Neuronal stem cell (in vitro differentiated cells): ENCODE measurements at regions not wholly inside any gene's neighbourhood (a gene's known extent, or its start where the extent isn't known, plus 50 kb on each side); places are given as distances from the start of the nearest gene placed in this dataset.

Source experiments
- DNase-seq: peaks from one replicate; pipeline ENCODE4 v3.0.0-alpha.2; 2013; ENCODE audit warnings: low spot score
- H2AFZ ChIP-seq: one replicate; pipeline ENCODE4 v1.6.1; 2013; ENCODE audit warnings: mild to moderate bottlenecking, low read length, inconsistent platforms
- H2AK5ac ChIP-seq: 2 replicates; pipeline ENCODE4 v1.6.1; 2013; ENCODE audit warnings: low read depth, mild to moderate bottlenecking, inconsistent platforms, low read length, moderate library complexity, mixed read lengths
- H2BK120ac ChIP-seq: 2 replicates; pipeline ENCODE4 v1.6.1; 2013; ENCODE audit warnings: low read depth, mild to moderate bottlenecking, inconsistent platforms, low read length, moderate library complexity, mixed read lengths
- H2BK12ac ChIP-seq: one replicate; pipeline ENCODE4 v1.6.1; 2013; ENCODE audit warnings: low read length, inconsistent platforms
- H2BK15ac ChIP-seq: 2 replicates; pipeline ENCODE4 v1.6.1; 2013; ENCODE audit warnings: mild to moderate bottlenecking, low read length, inconsistent platforms, mixed read lengths
- H2BK5ac ChIP-seq: one replicate; pipeline ENCODE4 v1.6.1; 2013; ENCODE audit warnings: inconsistent platforms, mild to moderate bottlenecking, low read length, moderate library complexity
- H3K14ac ChIP-seq: one replicate; pipeline ENCODE4 v1.6.1; 2013; ENCODE audit warnings: low read length, inconsistent platforms
- H3K18ac ChIP-seq: 2 replicates; pipeline ENCODE4 v1.6.1; 2013; ENCODE audit warnings: low read length, inconsistent platforms
- H3K23ac ChIP-seq: 2 replicates; pipeline ENCODE4 v1.6.1; 2013; ENCODE audit warnings: low read depth, mild to moderate bottlenecking, mixed read lengths, low read length, inconsistent platforms; ENCODE audit not compliant: poor library complexity
- H3K27ac ChIP-seq: replicated peaks from 3 replicates; pipeline ENCODE4 v1.5.1; 2013; ENCODE audit warnings: low read length, inconsistent platforms
- H3K27me3 ChIP-seq, 3 experiments: 2 replicates each; pipeline ENCODE4 v1.6.1; 2013; ENCODE audit warnings: low read length in 3 of 3, mild to moderate bottlenecking in 2 of 3, inconsistent platforms in 1 of 3, low read depth in 1 of 3, mixed read lengths in 1 of 3, moderate library complexity in 1 of 3; ENCODE audit not compliant: control insufficient read depth in 3 of 3, insufficient read depth in 3 of 3
- H3K36me3 ChIP-seq, 2 donors: replicated peaks in 1 of 2; 2 replicates each; pipeline ENCODE4 v1.6.1; 2013; ENCODE audit warnings: low read length in 2 of 2; ENCODE audit not compliant: control insufficient read depth in 2 of 2, insufficient read depth in 2 of 2
- H3K4ac ChIP-seq: 2 replicates; pipeline ENCODE4 v1.6.1; 2013; ENCODE audit warnings: inconsistent platforms, mild to moderate bottlenecking, low read length, moderate library complexity
- H3K4me1 ChIP-seq, 2 donors: 1 replicate in 1 of 2; 2 replicates in 1 of 2; pipeline ENCODE4 v1.6.1; 2013; ENCODE audit warnings: low read length in 2 of 2, low read depth in 1 of 2; ENCODE audit not compliant: control insufficient read depth in 2 of 2, insufficient read depth in 1 of 2
- H3K4me2 ChIP-seq: one replicate; pipeline ENCODE4 v1.6.1; 2013; ENCODE audit warnings: mild to moderate bottlenecking, low read length, inconsistent platforms; ENCODE audit not compliant: insufficient read depth, poor library complexity, severe bottlenecking
- H3K4me3 ChIP-seq, 2 donors: 2 replicates each; pipeline ENCODE4 v1.5.1; 2013; ENCODE audit warnings: low read length in 2 of 2, mild to moderate bottlenecking in 2 of 2, inconsistent platforms in 1 of 2, moderate library complexity in 1 of 2
- H3K79me1 ChIP-seq: one replicate; pipeline ENCODE4 v1.6.1; 2013; ENCODE audit warnings: low read depth, mild to moderate bottlenecking, inconsistent platforms, low read length, moderate library complexity
- H3K9ac ChIP-seq: one replicate; pipeline ENCODE4 v1.6.1; 2013; ENCODE audit warnings: mild to moderate bottlenecking, low read depth, low read length, inconsistent platforms; ENCODE audit not compliant: poor library complexity
- H3K9me3 ChIP-seq, 2 donors: replicated peaks in 1 of 2; 2 replicates each; pipeline versions ENCODE3 to v1.6.1; 2013; ENCODE audit warnings: low read length in 2 of 2, mild to moderate bottlenecking in 2 of 2, inconsistent platforms in 1 of 2, low read depth in 1 of 2, mixed read lengths in 1 of 2, moderate library complexity in 1 of 2; ENCODE audit not compliant: control insufficient read depth in 2 of 2, insufficient read depth in 1 of 2
- H4K8ac ChIP-seq: one replicate; pipeline ENCODE4 v1.6.1; 2013; ENCODE audit warnings: low read depth, mild to moderate bottlenecking, inconsistent platforms, low read length, moderate library complexity
- H4K91ac ChIP-seq: one replicate; pipeline ENCODE4 v1.6.1; 2013; ENCODE audit warnings: low read length, low read depth, mild to moderate bottlenecking, inconsistent platforms; ENCODE audit not compliant: poor library complexity
- WGBS, 2 donors: extraction: QIAGEN DNeasy Blood & Tissue Kit; methylation state at CpG; one replicate each; pipeline ENCODE4 v1.1.7; 2013; ENCODE audit warnings: missing lambda C conversion rate in 2 of 2, mixed read lengths in 1 of 2; ENCODE audit not compliant: insufficient read length in 2 of 2, insufficient replicate concordance in 1 of 2; ENCODE audit errors: extremely low coverage in 2 of 2; 5-methylcytosine and 5-hydroxymethylcytosine counted together

GRCh38 chr16:79536958-79537357 is 63.6 kb downstream of the MAF start:
- Histone ChIP-seq H3K4me1 (peaks cover 0 to 4% of the 10 kb centered on the region in 2 donors), H2BK5ac (no peak overlapping the region), H2AK5ac (no peak overlapping the region), H3K4me2 (no peak overlapping the region), H3K9ac (no peak overlapping the region), H3K9me3 (no peaks in the 10 kb centered on the region), H4K8ac (no peak overlapping the region), H3K79me1 (no peaks in the 10 kb centered on the region), H3K4ac (no peak overlapping the region), H3K14ac (no peak overlapping the region), H3K36me3 (no peaks in the 10 kb centered on the region), H2BK12ac (no peak overlapping the region), H2BK15ac (no peak overlapping the region), H3K27ac (no peak overlapping the region), H3K27me3 (no peaks in the 10 kb centered on the region), H2AFZ (no peak overlapping the region), H4K91ac (no peak overlapping the region), H2BK120ac (no peak overlapping the region), H3K18ac (no peak overlapping the region), H3K4me3 (no peak overlapping the region), H3K23ac (no peak overlapping the region)
- DNase-seq, result no peak
- whole genome bisulfite sequencing, 2 donors, result no CpG with 5 or more reads among the region's 4 CpGs

- H2BK12ac ChIP-seq, result no peak overlapping the region
- peaks cover 0 to 4% of the 10 kb centered on the region in 2 donors for H3K4me1 ChIP-seq
- H3K27me3 ChIP-seq, result no peaks in the 10 kb centered on the region
- WGBS, 2 donors, result no CpG with 5 or more reads among the region's 5 CpGs
- H4K91ac ChIP-seq, result no peak overlapping the region
- no peak overlapping the region for H3K4me2 ChIP-seq
- peaks cover 2 to 3% of the 10 kb centered on the region in 2 donors for H3K9me3 ChIP-seq
- H3K9ac ChIP-seq, result no peak overlapping the region
- H2BK5ac ChIP-seq, result no peak overlapping the region
- no peaks in the 10 kb centered on the region for H3K36me3 ChIP-seq
- H4K8ac ChIP-seq, result no peak overlapping the region
- H3K4ac ChIP-seq, result no peak overlapping the region
- H2BK120ac ChIP-seq, result no peak overlapping the region
- no peak overlapping the region for H2AK5ac ChIP-seq
- no peak overlapping the region for H3K27ac ChIP-seq
- H3K18ac ChIP-seq, result no peak overlapping the region
- no peak overlapping the region for H2AFZ ChIP-seq
- no peak overlapping the region for H3K14ac ChIP-seq
- no peak overlapping the region for H2BK15ac ChIP-seq
- no peak overlapping the region for H3K4me3 ChIP-seq
- DNase-seq, result no peak
- no peak overlapping the region for H3K23ac ChIP-seq
- no peaks in the 10 kb centered on the region for H3K79me1 ChIP-seq
Observed at GRCh38 chr16:79535130-79535529, 65.4 kb downstream of the MAF start.

- Histone ChIP-seq H4K8ac (no peak overlapping the region), H3K9me3 (peaks cover 2 to 3% of the 10 kb centered on the region in 2 donors), H2BK120ac (no peak overlapping the region), H3K9ac (no peak overlapping the region), H3K4me1 (peaks cover 0 to 4% of the 10 kb centered on the region in 2 donors), H3K36me3 (no peaks in the 10 kb centered on the region), H3K4ac (no peak overlapping the region), H2BK12ac (no peak overlapping the region), H3K18ac (no peak overlapping the region), H4K91ac (no peak overlapping the region), H3K4me2 (no peak overlapping the region), H3K4me3 (no peak overlapping the region), H3K14ac (no peak overlapping the region), H2BK15ac (no peak overlapping the region), H3K27me3 (no peaks in the 10 kb centered on the region), H3K79me1 (no peaks in the 10 kb centered on the region), H2AFZ (no peak overlapping the region), H2AK5ac (no peak overlapping the region), H2BK5ac (no peak overlapping the region), H3K27ac (no peak overlapping the region), H3K23ac (no peak overlapping the region)
- DNase-seq, result no peak
- WGBS, 2 donors, result no CpG with 5 or more reads among the region's 3 CpGs
Observed at GRCh38 chr16:79534143-79534542, 66.4 kb downstream of the MAF start.

GRCh38 chr16:79533292-79533691 is 67.2 kb downstream of the MAF start:
- Histone ChIP-seq H2BK15ac (no peak overlapping the region), H3K36me3 (no peaks in the 10 kb centered on the region), H3K9ac (no peak overlapping the region), H2BK5ac (no peak overlapping the region), H3K18ac (no peak overlapping the region), H3K23ac (no peak overlapping the region), H3K4ac (no peak overlapping the region), H3K9me3 (peaks cover 2 to 3% of the 10 kb centered on the region in 2 donors), H3K79me1 (no peaks in the 10 kb centered on the region), H2AFZ (no peak overlapping the region), H3K4me1 (peaks cover 0 to 4% of the 10 kb centered on the region in 2 donors), H3K27me3 (no peaks in the 10 kb centered on the region), H2BK120ac (no peak overlapping the region), H4K8ac (no peak overlapping the region), H3K27ac (no peak overlapping the region), H4K91ac (no peak overlapping the region), H2BK12ac (no peak overlapping the region), H3K4me2 (no peak overlapping the region), H2AK5ac (no peak overlapping the region), H3K14ac (no peak overlapping the region), H3K4me3 (no peak overlapping the region)
- no CpG with 5 or more reads among the region's 3 CpGs for WGBS, 2 donors
- DNase-seq, result no peak
